SU-DHL-6 (cell line): ENCODE measurements at regions not wholly inside any gene's neighbourhood (a gene's known extent, or its start where the extent isn't known, plus 50 kb on each side); places are given as distances from the start of the nearest gene placed in this dataset.

Experiments
- CTCF ChIP-seq: fragments of 200-600 bp; sonication (generic); IDR thresholded peaks from one replicate; pipeline ENCODE4 v1.5.1; 2017; ENCODE audit warnings: antibody characterized with exemption, mild to moderate bottlenecking, low read length, moderate library complexity; ENCODE audit not compliant: insufficient read depth, poor library complexity, severe bottlenecking
- EZH2phosphoT487 ChIP-seq: fragments of 200-600 bp; sonication (generic), shearing (Covaris generic); conservative IDR thresholded peaks from 2 replicates; pipeline ENCODE4 v1.6.1; 2018; ENCODE audit warnings: mild to moderate bottlenecking, antibody characterized with exemption, low read length, moderate library complexity, mixed read lengths

- TF ChIP-seq EZH2phosphoT487 (no peak), CTCF (no peak)
These were observed 131.6 kb downstream of the PTGER3 start for GRCh38 chr1:70916034-70916427.
